Thoracic aorta (tissue), 2 donors: ENCODE measurements at regions not wholly inside any gene's neighbourhood (a gene's known extent, or its start where the extent isn't known, plus 50 kb on each side); places are given as distances from the start of the nearest gene placed in this dataset.

Experiments used
- ATAC-seq: fragments of 150-250 bp; one replicate; pipeline ENCODE4 v1.8.0; 2017; ENCODE audit warnings: low read depth; ENCODE audit not compliant: insufficient number of reproducible peaks, low FRiP score
- DNase-seq: peaks from one replicate; pipeline ENCODE4 v3.0.0-alpha.2; 2020; ENCODE audit warnings: low spot score
- H3K27ac ChIP-seq, 2 donors: fragments of 200-600 bp; sonication (generic); 1 replicate in 1 of 2; 2 replicates in 1 of 2; pipeline ENCODE4 v1.5.1; 2016; ENCODE audit warnings: mild to moderate bottlenecking in 2 of 2, moderate library complexity in 2 of 2
- H3K27me3 ChIP-seq: fragments of 200-600 bp; sonication (generic); replicated peaks from 2 replicates; pipeline ENCODE4 v1.6.0; 2016; ENCODE audit warnings: mild to moderate bottlenecking; ENCODE audit not compliant: insufficient read depth
- H3K36me3 ChIP-seq: fragments of 200-600 bp; sonication (generic); one replicate; pipeline ENCODE4 v1.5.1; 2016
- H3K4me1 ChIP-seq, 2 donors: fragments of 200-600 bp; sonication (generic); 1 replicate in 1 of 2; 2 replicates in 1 of 2; pipeline versions ENCODE4 v1.5.1 to v1.6.0; 2016; ENCODE audit warnings: low read depth in 2 of 2, mild to moderate bottlenecking in 1 of 2; ENCODE audit not compliant: control insufficient read depth in 1 of 2
- H3K4me3 ChIP-seq: fragments of 200-600 bp; sonication (generic); 2 replicates; pipeline ENCODE4 v1.5.1; 2016; ENCODE audit warnings: mild to moderate bottlenecking
- H3K9me3 ChIP-seq: fragments of 200-600 bp; sonication (generic); 2 replicates; pipeline ENCODE4 v1.5.1; 2016
- TF ChIP-seq, protein P1 (sequence below): fragments of 200-600 bp; sonication (generic); IDR thresholded peaks from one replicate; pipeline ENCODE4 v1.5.1; 2019; ENCODE audit warnings: antibody characterized with exemption

DNA sequence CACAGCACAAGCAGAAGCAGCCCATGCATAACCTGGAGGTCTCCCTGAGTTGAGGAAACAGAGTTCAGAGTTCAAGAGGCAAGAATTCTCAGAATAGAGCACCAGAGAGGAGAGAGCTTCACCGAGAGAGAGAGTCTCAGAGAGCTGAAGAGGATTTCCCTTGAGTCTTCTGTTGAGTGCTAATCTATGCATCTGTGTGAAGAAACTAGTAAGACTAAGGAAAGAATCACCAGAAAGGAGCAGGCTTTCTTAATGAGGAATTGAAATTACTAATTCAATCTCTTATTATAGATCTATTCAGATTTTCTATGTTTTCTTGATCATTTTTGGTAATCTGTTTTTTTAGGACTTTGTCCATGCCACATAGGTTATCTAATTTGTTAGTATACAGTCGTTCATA lies 89.3 kb upstream of the CTAGE1 start:
- Histone ChIP-seq H3K27me3 (no peaks in the 10 kb centered on the region), H3K27ac (no peak overlapping the region), H3K4me1 (peaks cover 0 to 8% of the 10 kb centered on the region in 2 donors), H3K9me3 (no peaks in the 10 kb centered on the region), H3K4me3 (no peak overlapping the region), H3K36me3 (no peaks in the 10 kb centered on the region)
- ATAC-seq (no peak), DNase-seq (no peak)
- TF ChIP-seq, protein P1, sequence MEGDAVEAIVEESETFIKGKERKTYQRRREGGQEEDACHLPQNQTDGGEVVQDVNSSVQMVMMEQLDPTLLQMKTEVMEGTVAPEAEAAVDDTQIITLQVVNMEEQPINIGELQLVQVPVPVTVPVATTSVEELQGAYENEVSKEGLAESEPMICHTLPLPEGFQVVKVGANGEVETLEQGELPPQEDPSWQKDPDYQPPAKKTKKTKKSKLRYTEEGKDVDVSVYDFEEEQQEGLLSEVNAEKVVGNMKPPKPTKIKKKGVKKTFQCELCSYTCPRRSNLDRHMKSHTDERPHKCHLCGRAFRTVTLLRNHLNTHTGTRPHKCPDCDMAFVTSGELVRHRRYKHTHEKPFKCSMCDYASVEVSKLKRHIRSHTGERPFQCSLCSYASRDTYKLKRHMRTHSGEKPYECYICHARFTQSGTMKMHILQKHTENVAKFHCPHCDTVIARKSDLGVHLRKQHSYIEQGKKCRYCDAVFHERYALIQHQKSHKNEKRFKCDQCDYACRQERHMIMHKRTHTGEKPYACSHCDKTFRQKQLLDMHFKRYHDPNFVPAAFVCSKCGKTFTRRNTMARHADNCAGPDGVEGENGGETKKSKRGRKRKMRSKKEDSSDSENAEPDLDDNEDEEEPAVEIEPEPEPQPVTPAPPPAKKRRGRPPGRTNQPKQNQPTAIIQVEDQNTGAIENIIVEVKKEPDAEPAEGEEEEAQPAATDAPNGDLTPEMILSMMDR, result no peak

DNA sequence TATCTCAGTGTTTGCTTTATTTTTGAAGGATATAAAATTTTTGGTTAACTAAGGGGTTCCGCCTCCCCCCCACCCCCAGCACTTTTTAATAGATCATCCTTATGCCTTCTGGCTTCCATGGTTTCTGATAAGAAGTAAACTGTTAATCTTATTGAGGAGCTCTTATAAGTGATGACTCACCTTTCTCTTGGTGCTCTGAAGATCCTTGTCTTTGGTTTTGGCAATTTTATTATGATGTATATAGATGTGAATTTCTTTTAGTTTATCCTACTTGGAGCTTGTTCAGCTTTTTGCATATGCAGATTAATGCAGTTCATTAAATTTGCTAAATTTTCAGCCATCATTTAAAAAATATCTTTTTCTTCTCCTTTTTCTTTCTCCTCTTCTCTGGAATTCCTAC lies 91.7 kb upstream of the CTAGE1 start:
- DNase-seq (no peak), ATAC-seq (no peak)
- TF ChIP-seq, protein P1, result no peak
- Histone ChIP-seq H3K4me3 (no peak overlapping the region), H3K27ac (no peak overlapping the region), H3K4me1 (peaks cover 0 to under 1% of the 10 kb centered on the region in 2 donors), H3K27me3 (no peaks in the 10 kb centered on the region), H3K36me3 (no peaks in the 10 kb centered on the region), H3K9me3 (no peaks in the 10 kb centered on the region)

DNA sequence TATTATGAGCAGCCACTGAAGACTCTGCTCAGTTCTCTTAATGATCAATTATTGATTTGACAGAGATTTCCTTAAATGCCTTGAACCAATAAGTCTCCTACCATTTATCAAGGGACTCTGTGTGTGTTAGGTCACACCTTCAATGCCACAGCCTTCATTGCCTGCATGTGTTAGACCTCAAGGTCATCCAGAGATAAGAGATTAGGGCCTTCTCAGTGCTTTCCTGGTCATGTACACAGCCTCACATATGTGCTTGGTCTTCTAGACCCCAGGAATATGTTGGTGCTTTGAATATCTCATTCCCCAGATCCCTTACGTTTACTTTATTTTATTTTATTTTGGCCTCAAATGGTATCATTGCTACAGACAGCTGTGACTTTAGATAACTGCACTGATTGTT lies 93.0 kb upstream of the CTAGE1 start:
- Histone ChIP-seq H3K4me1 (no peaks in the 10 kb centered on the region), H3K36me3 (no peaks in the 10 kb centered on the region), H3K27me3 (no peaks in the 10 kb centered on the region), H3K4me3 (no peak overlapping the region), H3K9me3 (no peaks in the 10 kb centered on the region), H3K27ac (no peak overlapping the region)
- DNase-seq (no peak), ATAC-seq (no peak)
- TF ChIP-seq, protein P1, result no peak

DNA sequence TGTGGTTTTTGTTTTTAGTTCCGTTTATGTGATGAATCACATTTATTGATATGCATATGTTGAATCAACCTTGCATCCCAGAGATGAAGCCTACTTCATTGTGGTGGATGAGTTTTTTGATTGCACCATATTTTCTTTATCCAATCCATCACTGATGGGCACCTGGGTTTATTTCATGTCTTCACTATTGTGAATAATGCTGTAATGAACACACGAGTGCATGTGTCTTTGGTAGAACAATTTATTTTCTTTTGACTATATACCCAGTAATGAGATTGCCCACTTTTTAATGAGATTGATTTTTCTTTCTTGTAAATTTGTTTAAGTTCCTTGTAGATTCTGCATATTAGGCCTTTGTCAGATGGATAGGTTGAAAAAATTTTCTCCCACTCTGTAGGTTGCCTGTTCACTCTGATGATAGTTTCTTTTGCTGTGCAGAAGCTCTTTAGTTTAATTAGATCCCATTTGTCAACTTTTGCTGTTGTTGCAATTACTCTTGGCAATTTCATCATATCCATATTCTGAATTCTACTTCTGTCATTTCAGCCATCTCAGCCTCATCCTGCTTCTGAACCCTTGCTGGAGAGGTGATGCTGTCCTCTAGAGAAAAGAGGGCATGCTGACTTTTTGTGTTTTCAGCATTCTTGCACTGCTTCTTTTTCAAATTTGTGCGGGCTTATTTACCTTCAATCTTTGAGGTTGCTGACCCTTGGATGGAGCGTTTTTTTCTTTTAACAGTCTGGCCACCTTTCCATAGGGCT lies 96.2 kb upstream of the CTAGE1 start:
- no peaks in the 10 kb centered on the region for H3K27me3 ChIP-seq
- DNase-seq, result no peak
- TF ChIP-seq, protein P1, result no peak
- no peak for ATAC-seq
- H3K36me3 ChIP-seq, result no peaks in the 10 kb centered on the region
- no peaks in the 10 kb centered on the region for H3K4me1 ChIP-seq
- H3K4me3 ChIP-seq, result no peak overlapping the region
- no peaks in the 10 kb centered on the region for H3K9me3 ChIP-seq
- no peak overlapping the region for H3K27ac ChIP-seq

DNA sequence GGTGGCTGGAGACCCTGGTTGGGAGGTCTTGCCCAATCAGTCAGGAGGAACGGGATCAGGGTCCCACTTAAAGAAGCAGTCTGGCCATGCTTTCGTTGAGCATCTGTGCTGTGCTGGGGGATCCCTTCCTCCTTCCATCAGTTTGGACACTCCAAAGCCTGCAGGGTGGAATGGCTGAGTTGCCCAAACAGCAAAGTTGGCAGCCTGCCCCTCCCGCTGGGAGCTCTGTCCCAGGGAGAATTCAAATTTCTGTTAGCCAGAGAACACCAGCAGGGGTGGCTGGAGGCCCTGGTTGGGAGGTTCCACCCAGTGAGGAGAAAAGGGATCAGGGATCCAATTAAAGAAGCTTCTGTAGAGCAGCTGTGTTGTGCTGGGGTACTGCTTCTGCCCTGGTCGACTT lies 96.9 kb upstream of the CTAGE1 start:
- no peak overlapping the region for H3K4me3 ChIP-seq
- no peak for DNase-seq
- no peak for ATAC-seq
- H3K27ac ChIP-seq, result no peak overlapping the region
- no peaks in the 10 kb centered on the region for H3K36me3 ChIP-seq
- no peaks in the 10 kb centered on the region for H3K9me3 ChIP-seq
- no peaks in the 10 kb centered on the region for H3K4me1 ChIP-seq
- TF ChIP-seq, protein P1, result no peak
- H3K27me3 ChIP-seq, result no peaks in the 10 kb centered on the region
